ENCODE measurements at regions not wholly inside any gene's neighbourhood (a gene's known extent, or its start where the extent isn't known, plus 50 kb on each side); places are given as distances from the start of the nearest gene placed in this dataset.

DNA sequence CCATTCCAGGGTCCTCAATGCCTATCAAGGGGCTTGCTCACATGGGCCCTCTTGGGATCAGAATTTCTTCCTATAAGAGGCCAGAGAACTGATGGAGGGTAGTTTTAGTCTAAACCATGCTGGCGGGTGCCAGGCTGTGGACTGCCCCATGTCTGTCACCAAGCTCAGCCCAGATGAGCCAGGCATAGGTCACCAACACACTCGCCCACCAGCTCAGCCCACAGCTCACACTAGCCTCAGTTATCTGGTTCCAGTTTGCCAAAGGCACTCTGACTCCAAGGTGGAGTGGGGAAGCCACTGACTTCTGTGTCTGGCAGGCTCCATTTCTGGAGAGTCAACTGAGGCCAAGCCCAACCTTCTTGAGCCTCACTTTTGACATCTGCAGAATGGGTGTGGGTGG is 50.7 kb upstream of the INSYN1 start:
- DNase-seq (ENCODE audit: low read depth), result no peak

DNA sequence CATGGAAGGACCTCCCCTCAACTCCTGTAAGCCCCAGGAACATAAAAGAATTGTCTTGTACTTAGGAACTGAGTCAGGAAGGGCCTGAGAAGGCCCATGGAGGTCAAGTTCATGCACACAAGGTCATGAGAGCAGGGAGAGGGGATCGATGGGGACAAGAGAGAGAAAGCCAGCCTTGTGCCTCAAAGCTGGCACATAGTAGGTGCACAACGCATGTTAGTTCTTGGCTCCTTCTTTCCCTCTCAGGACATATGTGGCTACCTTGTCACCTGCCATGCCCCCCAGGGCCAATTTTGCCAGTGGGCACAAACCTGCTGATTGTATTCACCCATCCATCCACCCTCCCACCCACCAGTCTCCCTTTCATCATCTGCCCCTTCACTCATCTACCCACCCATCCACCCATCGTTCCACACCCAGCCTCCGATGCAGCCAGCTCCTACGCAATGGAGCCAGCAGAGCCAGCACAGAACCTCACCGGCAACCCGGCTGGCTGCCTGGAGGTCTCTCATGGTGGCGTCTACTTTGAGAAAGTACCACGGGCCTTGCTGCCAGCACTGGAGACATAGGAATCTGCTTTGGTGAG is 52.4 kb upstream of the INSYN1 start:
- DNase-seq (ENCODE audit: low read depth), result no peak

DNA sequence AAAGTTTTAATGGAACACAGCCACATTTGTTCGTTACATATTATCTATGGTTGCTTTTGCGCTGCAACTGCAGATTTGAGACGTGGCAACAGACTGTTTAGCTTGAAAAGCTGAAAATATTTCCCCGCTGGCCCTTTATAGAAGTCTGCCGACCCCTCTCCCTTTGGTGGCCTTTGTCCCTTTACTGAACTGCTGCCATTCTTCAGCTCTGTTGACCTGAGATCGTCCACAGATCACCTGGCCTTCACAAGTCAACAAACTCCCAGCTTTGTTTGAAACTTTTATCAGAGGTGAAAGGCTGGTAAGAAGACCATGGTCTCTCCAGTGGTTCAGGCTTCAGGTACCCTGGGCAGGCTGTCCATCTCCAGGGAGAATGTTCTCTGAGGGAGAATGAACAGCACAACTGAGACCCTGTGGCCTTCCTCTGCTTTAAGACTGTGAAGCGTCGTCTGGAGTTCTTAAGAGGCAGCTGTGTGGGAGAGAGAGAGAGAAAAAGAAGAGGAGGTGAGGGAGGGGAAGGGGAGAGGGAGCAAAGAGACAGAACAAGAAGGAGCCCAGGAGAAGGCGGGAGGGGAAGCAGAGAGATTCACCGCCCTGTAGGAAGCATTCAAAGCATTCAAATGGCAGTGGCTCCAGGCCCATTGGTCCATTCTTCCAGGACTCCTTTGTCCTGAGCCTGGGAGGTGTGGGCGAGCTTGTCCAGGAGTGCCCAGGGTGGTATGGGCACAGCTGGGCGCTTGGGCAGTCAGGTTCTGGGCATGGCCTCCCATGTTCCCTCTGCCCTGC is 53.7 kb upstream of the INSYN1 start:
- DNase-seq (ENCODE audit: low read depth), result no peak

DNA sequence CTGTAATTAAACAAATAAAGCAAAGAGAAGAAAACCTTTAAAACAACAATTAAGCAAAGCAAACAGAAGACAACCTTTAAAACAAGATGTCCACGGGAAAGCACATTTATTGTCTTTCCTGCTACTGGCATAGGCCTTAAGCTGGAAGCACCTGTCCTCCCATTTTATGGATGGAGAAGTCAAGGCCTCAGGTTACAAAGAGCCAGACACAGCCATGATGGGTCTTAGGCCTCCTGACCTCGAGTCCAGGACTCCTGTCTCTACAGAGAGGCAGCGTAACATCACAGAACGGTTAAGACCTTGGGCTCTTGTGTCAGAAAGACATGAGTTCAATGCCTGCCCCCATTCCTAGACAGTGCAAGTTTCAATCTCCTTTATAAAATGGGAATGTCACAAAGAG is 54.7 kb upstream of the INSYN1 start:
- no peak for DNase-seq (ENCODE audit: low read depth)

DNA sequence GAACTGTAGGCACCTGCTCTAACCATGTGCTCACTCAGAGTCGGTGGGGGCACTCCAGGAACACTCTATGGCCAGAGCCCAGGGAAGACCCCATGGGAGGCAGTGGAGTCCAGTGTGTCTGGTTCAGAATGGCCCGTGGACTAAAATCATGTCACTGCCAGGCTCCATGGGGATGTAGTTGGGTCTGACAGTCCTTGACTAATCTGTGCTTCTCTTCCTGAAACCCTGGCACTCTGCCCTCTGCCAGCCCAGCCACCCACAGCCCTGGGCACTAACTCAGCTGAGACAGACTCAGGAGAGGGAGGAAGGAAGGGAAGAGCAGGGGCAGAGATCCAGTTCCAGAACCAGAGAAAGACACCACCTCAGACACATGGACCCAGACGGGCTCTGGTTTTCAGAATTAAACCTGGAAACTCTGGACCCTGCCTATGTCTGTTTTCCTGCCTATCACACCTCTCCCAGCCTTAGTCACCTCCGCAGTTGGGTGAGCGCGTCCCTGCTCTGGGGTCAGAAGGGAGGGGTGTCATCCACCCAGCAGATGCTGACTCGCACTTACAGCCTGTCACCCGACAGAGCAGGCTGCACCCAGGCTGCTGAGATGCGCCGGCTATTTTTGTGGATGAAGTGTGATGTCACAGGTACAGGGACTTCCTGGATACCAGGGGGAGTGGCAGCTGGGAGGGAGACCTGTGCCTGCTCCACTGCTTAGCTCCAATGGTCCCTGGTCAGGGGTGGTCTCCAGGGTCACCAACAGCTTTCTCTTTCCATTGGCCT is 56.8 kb upstream of the INSYN1 start:
- no peak for DNase-seq (ENCODE audit: low read depth)

DNA sequence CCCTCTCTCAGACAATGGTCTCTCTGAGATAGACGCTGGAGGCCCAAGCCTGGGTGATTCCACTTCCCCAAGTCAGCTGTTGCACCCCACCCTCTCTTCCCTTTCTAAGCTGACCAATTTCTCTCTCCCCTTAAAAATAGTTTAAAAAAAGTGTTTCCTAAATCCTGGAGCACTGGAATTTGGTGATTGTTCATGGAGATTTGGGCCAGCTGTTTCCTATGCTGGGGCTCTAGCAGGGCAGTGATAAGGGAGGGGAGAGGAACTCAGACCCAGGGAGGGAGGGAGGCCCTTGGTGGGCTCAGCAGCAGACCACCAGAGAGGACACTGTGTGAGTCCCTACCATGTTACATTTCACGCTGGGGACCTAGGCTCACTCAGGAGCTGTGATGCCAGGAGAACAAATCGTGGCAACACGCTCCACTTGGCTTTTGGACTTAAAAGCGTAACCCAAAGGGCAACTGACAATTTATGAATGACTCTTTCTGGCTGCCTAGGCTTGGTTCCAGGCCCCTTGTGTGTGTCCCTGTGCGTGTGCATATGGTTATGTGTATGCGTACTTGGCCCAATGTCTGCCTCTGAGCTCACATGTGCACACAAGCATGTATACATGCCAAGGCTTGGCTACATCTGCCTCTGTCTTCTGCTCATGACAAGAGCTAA is 59.8 kb upstream of the INSYN1 start:
- no peak for DNase-seq (ENCODE audit: low read depth)

DNA sequence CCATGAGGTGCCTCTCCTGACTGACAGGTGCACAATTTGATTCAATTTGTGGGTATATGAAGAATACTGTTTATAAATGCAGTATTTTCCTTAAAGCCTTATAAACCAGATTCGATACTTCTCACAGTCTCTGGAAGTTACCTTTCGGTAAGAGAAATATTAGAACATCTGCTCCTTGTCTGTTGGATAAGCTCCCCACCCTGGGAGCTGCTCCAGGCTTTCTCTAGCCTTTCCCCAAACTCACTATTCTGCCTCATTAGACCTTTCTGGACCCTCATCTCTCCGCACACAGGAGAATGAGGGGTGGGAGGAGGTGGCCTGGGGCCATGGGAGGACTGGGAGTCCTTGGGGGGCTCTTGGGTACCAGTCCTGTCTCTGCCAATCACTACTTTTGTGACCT is 59.8 kb upstream of the TBC1D21 start:
- DNase-seq (ENCODE audit: low read depth), result no peak

DNA sequence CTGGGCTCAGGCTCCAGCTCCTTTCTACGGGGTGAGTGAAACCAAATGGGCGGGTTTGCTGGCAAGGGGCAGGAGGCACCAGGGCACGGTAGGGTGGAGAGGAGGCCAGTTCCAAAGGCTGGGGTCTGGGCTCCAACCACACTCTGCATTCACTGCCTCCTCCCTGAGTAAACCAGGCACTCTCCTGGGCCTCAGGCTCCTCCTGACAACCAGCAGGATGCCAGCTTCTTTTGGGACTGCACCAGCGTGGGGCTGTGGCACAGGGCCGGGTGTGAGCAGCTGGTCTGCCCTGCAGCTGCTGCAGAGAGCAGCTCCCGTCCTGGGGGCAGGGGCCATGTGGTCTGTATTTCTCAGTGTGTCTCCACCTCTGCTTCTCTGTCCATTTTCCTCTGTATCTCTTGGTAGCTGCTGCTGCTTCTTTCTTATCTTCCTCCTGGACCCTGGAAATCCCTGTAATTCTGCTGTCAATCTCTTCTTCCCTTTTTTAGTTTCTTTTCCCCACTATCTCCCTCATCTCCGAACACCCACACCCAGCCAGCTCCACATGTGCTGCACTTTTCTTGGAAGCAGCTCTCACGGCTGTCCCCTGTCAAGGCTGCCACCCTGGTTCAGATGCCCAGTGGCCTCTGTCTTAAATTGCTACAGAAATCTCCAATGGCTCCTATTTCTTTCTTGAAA is 54.9 kb upstream of the TBC1D21 start:
- no peak for DNase-seq (ENCODE audit: low read depth)

DNA sequence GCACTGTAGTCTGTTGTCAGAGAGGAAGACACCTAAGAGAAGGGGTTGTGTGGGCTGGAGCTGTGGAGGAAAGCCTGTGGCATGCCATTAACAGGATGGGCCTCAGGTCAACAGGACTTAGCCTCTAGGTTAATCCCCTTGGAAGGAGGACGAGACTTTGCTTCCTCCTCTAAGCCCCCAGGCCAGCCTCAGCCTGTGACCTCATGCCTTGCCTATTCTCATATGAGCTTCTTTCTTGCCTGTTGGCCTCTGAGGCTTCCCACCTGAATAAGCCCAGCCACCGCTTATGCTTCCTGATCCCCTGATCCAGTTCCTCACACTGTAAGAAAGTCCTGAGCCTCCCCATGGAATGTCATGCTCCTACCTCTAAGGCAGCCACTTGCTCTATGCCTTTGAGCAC is 52.2 kb upstream of the TBC1D21 start:
- DNase-seq (ENCODE audit: low read depth), result no peak

DNA sequence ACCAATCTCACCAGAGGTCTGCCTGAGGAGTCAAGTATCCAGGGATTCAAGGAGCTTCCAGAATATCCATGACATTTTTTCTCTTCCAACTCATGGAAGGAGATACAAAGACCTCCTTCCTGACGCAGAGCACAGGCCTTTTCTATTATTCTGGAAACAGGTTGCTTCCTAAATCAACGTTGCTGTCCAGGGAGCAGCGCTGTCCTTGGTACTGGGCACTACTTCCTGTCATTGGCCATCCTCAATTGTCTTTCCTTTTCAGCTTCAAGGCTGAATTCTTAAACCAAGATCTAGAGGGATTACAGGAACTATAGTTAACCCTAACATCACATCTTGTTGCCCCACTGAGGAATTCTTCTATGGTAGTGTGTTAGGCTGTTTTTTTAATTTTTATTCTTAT is 50.4 kb upstream of the TBC1D21 start:
- DNase-seq (ENCODE audit: low read depth), result peak; percentile 51
